OCI-LY1 (cell line): ENCODE measurements at regions not wholly inside any gene's neighbourhood (a gene's known extent, or its start where the extent isn't known, plus 50 kb on each side); places are given as distances from the start of the nearest gene placed in this dataset.

Experiments
- H2AFZ ChIP-seq: fragments of 200-600 bp; sonication (generic), shearing (Covaris generic); 2 replicates; pipeline ENCODE4 v1.6.0; 2014; ENCODE audit warnings: antibody characterized with exemption, mild to moderate bottlenecking, low read length
- H3F3A ChIP-seq: fragments of 200-600 bp; sonication (generic), shearing (Covaris generic); 2 replicates; pipeline ENCODE4 v1.6.0; 2014; ENCODE audit warnings: mild to moderate bottlenecking, antibody characterized with exemption, low read length, moderate library complexity; ENCODE audit not compliant: insufficient read depth
- H3K27ac ChIP-seq: fragments of 200-600 bp; sonication (generic); 2 replicates; pipeline ENCODE4 v1.5.1; 2014; ENCODE audit warnings: low read length, mixed run types, mild to moderate bottlenecking, low read depth; ENCODE audit not compliant: poor library complexity, severe bottlenecking
- H3K27me3 ChIP-seq: fragments of 200-600 bp; sonication (generic); 2 replicates; pipeline ENCODE4 v1.6.0; 2014; ENCODE audit warnings: antibody characterized with exemption, mild to moderate bottlenecking, low read length, moderate library complexity; ENCODE audit not compliant: insufficient read depth
- H3K36me3 ChIP-seq: fragments of 200-600 bp; sonication (generic); 2 replicates; pipeline ENCODE4 v1.6.1; 2014; ENCODE audit warnings: mild to moderate bottlenecking, antibody characterized with exemption, low read length, moderate library complexity, mixed read lengths; ENCODE audit not compliant: insufficient read depth
- H3K4me1 ChIP-seq: fragments of 200-600 bp; sonication (generic); 2 replicates; pipeline ENCODE4 v1.5.1; 2014; ENCODE audit warnings: mild to moderate bottlenecking, low read length, moderate library complexity; ENCODE audit not compliant: insufficient read depth, severe bottlenecking
- H3K4me2 ChIP-seq: fragments of 200-600 bp; sonication (generic), shearing (Covaris generic); 2 replicates; pipeline ENCODE4 v1.6.1; 2014; ENCODE audit warnings: low read length
- H3K4me3 ChIP-seq: fragments of 200-600 bp; sonication (generic); 2 replicates; pipeline ENCODE4 v1.5.1; 2014; ENCODE audit warnings: low read length, low read depth, mild to moderate bottlenecking, mixed read lengths; ENCODE audit not compliant: poor library complexity, severe bottlenecking
- H3K79me2 ChIP-seq: fragments of 200-600 bp; shearing (Covaris generic); 2 replicates; pipeline ENCODE4 v1.6.1; 2016; ENCODE audit warnings: mixed run types, low read length, mixed read lengths; ENCODE audit not compliant: insufficient read depth
- H3K9ac ChIP-seq: fragments of 200-600 bp; sonication (generic), shearing (Covaris generic); 2 replicates; pipeline ENCODE4 v1.6.1; 2014; ENCODE audit warnings: mild to moderate bottlenecking, low read length, mixed read lengths
- H3K9me2 ChIP-seq: fragments of 200-600 bp; sonication (generic), shearing (Covaris generic); 2 replicates; pipeline ENCODE4 v1.6.1; 2014; ENCODE audit warnings: low read depth, mild to moderate bottlenecking, low read length, mixed read lengths
- H3K9me3 ChIP-seq: fragments of 200-600 bp; shearing (Covaris generic); 2 replicates; pipeline ENCODE4 v1.6.1; 2014; ENCODE audit warnings: low read length, mixed read lengths
- H4K20me1 ChIP-seq: fragments of 200-600 bp; sonication (generic), shearing (Covaris generic); 2 replicates; pipeline ENCODE4 v1.6.0; 2016; ENCODE audit warnings: mild to moderate bottlenecking, low read length; ENCODE audit not compliant: insufficient read depth
- EZH2 ChIP-seq: fragments of 200-600 bp; sonication (generic), shearing (Covaris generic); IDR thresholded peaks from 2 replicates; pipeline ENCODE4 v1.8.0; 2017; ENCODE audit warnings: borderline replicate concordance, mixed run types, mild to moderate bottlenecking, antibody characterized with exemption, low read length, moderate library complexity, mixed read lengths
- TF ChIP-seq, protein P1 (sequence below): fragments of 200-600 bp; sonication (generic), shearing (Covaris generic); IDR thresholded peaks from 2 replicates; pipeline ENCODE4 v1.5.1; 2017; ENCODE audit warnings: mild to moderate bottlenecking, antibody characterized with exemption, low read length, moderate library complexity, mixed read lengths

DNA sequence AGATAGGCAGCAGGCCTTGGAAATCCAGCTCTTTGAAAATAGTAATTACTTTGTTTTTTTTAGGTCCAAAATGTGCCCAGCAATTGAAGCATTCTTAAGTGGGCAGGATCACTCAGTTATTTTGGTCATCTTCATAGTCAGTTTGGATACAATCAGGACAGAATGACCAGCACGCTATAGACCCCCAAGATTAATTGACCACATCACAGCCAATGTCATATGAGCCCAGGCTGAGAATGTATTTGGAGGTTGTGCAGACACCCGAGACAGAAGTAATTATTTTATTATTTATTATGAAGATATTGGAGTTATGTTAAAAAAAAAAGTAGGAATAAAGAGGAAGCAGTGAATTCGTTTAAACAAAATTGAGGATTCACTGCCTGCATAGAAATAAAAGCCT is 93.3 kb upstream of the PFKP start:
- Histone ChIP-seq H3F3A (no peaks in the 10 kb centered on the region), H3K27ac (no peak overlapping the region), H3K4me2 (no peak overlapping the region), H3K79me2 (no peaks in the 10 kb centered on the region), H2AFZ (no peak overlapping the region), H3K9me3 (no peaks in the 10 kb centered on the region), H3K36me3 (no peaks in the 10 kb centered on the region), H3K9ac (no peak overlapping the region), H3K4me1 (no peaks in the 10 kb centered on the region), H3K4me3 (no peak overlapping the region), H4K20me1 (no peaks in the 10 kb centered on the region), H3K9me2 (no peaks in the 10 kb centered on the region), H3K27me3 (no peaks in the 10 kb centered on the region)
- no peak for TF ChIP-seq EZH2
- TF ChIP-seq, protein P1, sequence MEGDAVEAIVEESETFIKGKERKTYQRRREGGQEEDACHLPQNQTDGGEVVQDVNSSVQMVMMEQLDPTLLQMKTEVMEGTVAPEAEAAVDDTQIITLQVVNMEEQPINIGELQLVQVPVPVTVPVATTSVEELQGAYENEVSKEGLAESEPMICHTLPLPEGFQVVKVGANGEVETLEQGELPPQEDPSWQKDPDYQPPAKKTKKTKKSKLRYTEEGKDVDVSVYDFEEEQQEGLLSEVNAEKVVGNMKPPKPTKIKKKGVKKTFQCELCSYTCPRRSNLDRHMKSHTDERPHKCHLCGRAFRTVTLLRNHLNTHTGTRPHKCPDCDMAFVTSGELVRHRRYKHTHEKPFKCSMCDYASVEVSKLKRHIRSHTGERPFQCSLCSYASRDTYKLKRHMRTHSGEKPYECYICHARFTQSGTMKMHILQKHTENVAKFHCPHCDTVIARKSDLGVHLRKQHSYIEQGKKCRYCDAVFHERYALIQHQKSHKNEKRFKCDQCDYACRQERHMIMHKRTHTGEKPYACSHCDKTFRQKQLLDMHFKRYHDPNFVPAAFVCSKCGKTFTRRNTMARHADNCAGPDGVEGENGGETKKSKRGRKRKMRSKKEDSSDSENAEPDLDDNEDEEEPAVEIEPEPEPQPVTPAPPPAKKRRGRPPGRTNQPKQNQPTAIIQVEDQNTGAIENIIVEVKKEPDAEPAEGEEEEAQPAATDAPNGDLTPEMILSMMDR: no peak

DNA sequence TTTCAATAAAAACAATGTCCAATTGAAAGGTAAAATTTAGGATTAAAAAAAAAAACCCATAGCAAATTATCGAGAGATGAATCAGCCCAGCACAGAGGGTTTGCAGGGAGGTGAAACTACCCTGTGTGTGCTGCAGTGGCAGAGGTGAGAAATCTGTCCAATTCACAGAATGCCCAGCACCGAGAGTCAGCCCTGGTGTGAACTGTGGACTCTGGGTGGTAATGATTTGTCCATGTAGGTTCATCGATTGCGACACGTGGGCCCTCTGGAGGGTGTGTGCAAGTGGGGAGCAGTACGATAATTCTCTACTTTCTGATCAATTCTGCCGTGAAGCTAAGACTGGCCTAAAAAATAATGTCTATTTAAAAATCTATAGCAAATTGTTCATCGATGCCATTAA is 94.5 kb upstream of the PFKP start:
- Histone ChIP-seq H3K79me2 (no peaks in the 10 kb centered on the region), H3K4me3 (no peak overlapping the region), H3K4me1 (no peaks in the 10 kb centered on the region), H3K9me3 (no peaks in the 10 kb centered on the region), H3F3A (no peaks in the 10 kb centered on the region), H3K4me2 (no peak overlapping the region), H3K36me3 (no peaks in the 10 kb centered on the region), H3K27me3 (no peaks in the 10 kb centered on the region), H3K9me2 (no peaks in the 10 kb centered on the region), H3K9ac (no peak overlapping the region), H4K20me1 (no peaks in the 10 kb centered on the region), H2AFZ (no peak overlapping the region), H3K27ac (no peak overlapping the region)
- TF ChIP-seq, protein P1: no peak
- no peak for TF ChIP-seq EZH2

DNA sequence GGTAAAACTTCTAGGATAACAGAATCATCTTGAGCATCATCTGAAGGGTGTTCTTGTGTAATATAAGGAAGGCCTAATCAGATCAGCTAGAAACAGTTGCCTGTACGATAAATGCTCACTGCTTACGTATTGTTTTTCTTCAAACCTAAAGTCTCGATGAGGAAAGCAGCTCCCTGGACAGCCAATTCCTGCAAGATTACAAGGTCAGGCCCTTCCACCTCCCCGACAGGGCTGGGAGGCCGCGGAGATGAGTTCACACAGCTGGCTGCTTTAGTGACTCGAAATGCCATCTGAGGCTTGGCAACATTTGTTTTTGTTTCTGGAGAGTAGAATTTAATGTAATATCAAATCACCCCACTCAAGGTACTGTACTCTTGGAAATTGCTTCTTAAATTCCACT is 95.1 kb upstream of the PFKP start:
- no peak overlapping the region for H3K27ac ChIP-seq
- H3K4me1 ChIP-seq: no peaks in the 10 kb centered on the region
- no peak overlapping the region for H3K4me3 ChIP-seq
- no peaks in the 10 kb centered on the region for H4K20me1 ChIP-seq
- H3K27me3 ChIP-seq: no peaks in the 10 kb centered on the region
- no peaks in the 10 kb centered on the region for H3K36me3 ChIP-seq
- no peaks in the 10 kb centered on the region for H3K9me3 ChIP-seq
- TF ChIP-seq EZH2: no peak
- TF ChIP-seq, protein P1: no peak
- no peaks in the 10 kb centered on the region for H3F3A ChIP-seq
- H3K79me2 ChIP-seq: no peaks in the 10 kb centered on the region
- no peaks in the 10 kb centered on the region for H3K9me2 ChIP-seq
- H3K9ac ChIP-seq: no peak overlapping the region
- no peak overlapping the region for H2AFZ ChIP-seq
- H3K4me2 ChIP-seq: no peak overlapping the region
